ENCODE measurements at regions not wholly inside any gene's neighbourhood (a gene's known extent, or its start where the extent isn't known, plus 50 kb on each side); places are given as distances from the start of the nearest gene placed in this dataset.
A peak's percentile ranks its signal among the peaks of the same experiment; 100 is the strongest.

- Histone ChIP-seq H3K4me3 (ENCODE audit: low read depth in 1 of 3, low read length in 3 of 3) (no peak overlapping the region), H3K27ac (ENCODE audit: low read depth in 1 of 2, low read length in 2 of 2) (no peak overlapping the region), H3K27me3 (ENCODE audit: control insufficient read depth in 4 of 4, insufficient read depth in 4 of 4, low read length in 3 of 4) (no peaks in the 10 kb centered on the region), H3K9ac (ENCODE audit: low read depth in 1 of 2, low read length in 2 of 2) (no peak overlapping the region), H3K4me1 (ENCODE audit: control insufficient read depth in 4 of 4, insufficient read depth in 4 of 4, low read length in 3 of 4) (peaks cover 7 to 51% (median 28%) of the 10 kb centered on the region in 4 donors), H3K36me3 (ENCODE audit: control insufficient read depth in 4 of 4, insufficient read depth in 3 of 4, low read depth in 1 of 4, low read length in 3 of 4) (no peaks in the 10 kb centered on the region), H3K9me3 (ENCODE audit: control insufficient read depth in 4 of 4, low read length in 3 of 4) (no peaks in the 10 kb centered on the region)
- DNase-seq (ENCODE audit: low spot score): no peak
- TF ChIP-seq TAF1 (conservative IDR thresholded peaks at IDR 0.05) (no peak), NR2F2 (IDR thresholded peaks at IDR 0.05) (no peak), FOXA2 (IDR thresholded peaks at IDR 0.05) (no peak), ATF3 (IDR thresholded peaks at IDR 0.05) (no peak), RAD21 (IDR thresholded peaks at IDR 0.05) (no peak), REST (IDR thresholded peaks at IDR 0.05) (no peak), HNF4G (IDR thresholded peaks at IDR 0.05) (no peak), GABPA (IDR thresholded peaks at IDR 0.05 in 1 of 2, conservative IDR thresholded peaks at IDR 0.05 in 1 of 2) (no peak), CTCF (IDR thresholded peaks at IDR 0.05; ENCODE audit: low read depth, low read length, missing input control) (no peak), RXRA (IDR thresholded peaks at IDR 0.05) (no peak), MAX (IDR thresholded peaks at IDR 0.05) (no peak), EGR1 (IDR thresholded peaks at IDR 0.05; ENCODE audit: low read depth in 2 of 2) (no peak), HNF4A (conservative IDR thresholded peaks at IDR 0.05) (no peak), ZBTB33 (IDR thresholded peaks at IDR 0.05) (no peak)
- 87% methylated on average over 3 of the region's 3 CpGs for WGBS
Observed at GRCh38 chr3:124597273-124597672, 133.0 kb upstream of the UMPS start.

- WGBS: 68% methylated on average over 3 of the region's 3 CpGs
- H3K4me1 ChIP-seq (ENCODE audit: control insufficient read depth in 4 of 4, insufficient read depth in 4 of 4, low read length in 3 of 4): peaks cover 7 to 48% (median 24%) of the 10 kb centered on the region in 4 donors
- H3K9me3 ChIP-seq (ENCODE audit: control insufficient read depth in 4 of 4, low read length in 3 of 4): no peaks in the 10 kb centered on the region
- peak; percentile 27 for TF ChIP-seq FOXA1 (IDR thresholded peaks at IDR 0.05)
- TF ChIP-seq ZBTB33 (IDR thresholded peaks at IDR 0.05): peak; percentile 33
- peak; percentile 81 to 87 for TF ChIP-seq HNF4A (conservative IDR thresholded peaks at IDR 0.05)
- TF ChIP-seq SP1 (IDR thresholded peaks at IDR 0.05): peak; percentile 65
- TF ChIP-seq CTCF (IDR thresholded peaks at IDR 0.05; ENCODE audit: low read depth, low read length, missing input control): no peak
- no peak for TF ChIP-seq ATF3 (IDR thresholded peaks at IDR 0.05)
- TF ChIP-seq JUND (IDR thresholded peaks at IDR 0.05): no peak
- TF ChIP-seq YY1 (IDR thresholded peaks at IDR 0.05): no peak
- TF ChIP-seq RAD21 (IDR thresholded peaks at IDR 0.05): peak; percentile 8 to 47
- peak; percentile 15 for TF ChIP-seq MAX (IDR thresholded peaks at IDR 0.05)
- TF ChIP-seq EGR1 (IDR thresholded peaks at IDR 0.05; ENCODE audit: low read depth in 2 of 2): no peak
- TF ChIP-seq HNF4G (IDR thresholded peaks at IDR 0.05): peak; percentile 54
- TF ChIP-seq TAF1 (conservative IDR thresholded peaks at IDR 0.05): no peak
- peak; percentile 15 for TF ChIP-seq FOXA2 (IDR thresholded peaks at IDR 0.05)
- no peak for TF ChIP-seq GABPA (IDR thresholded peaks at IDR 0.05 in 1 of 2, conservative IDR thresholded peaks at IDR 0.05 in 1 of 2)
- TF ChIP-seq RXRA (IDR thresholded peaks at IDR 0.05): peak in 1 of 2 donors; percentile 54
Observed at GRCh38 chr3:124597979-124598378, 132.3 kb upstream of the UMPS start.

More at GRCh38 chr3:124597979-124598378, 132.3 kb upstream of the UMPS start:
- no peak for DNase-seq (ENCODE audit: low spot score)
- Histone ChIP-seq H3K4me3 (ENCODE audit: low read depth in 1 of 3, low read length in 3 of 3) (no peak overlapping the region), H3K9ac (ENCODE audit: low read depth in 1 of 2, low read length in 2 of 2) (no peak overlapping the region), H3K27me3 (ENCODE audit: control insufficient read depth in 4 of 4, insufficient read depth in 4 of 4, low read length in 3 of 4) (no peaks in the 10 kb centered on the region), H3K27ac (ENCODE audit: low read depth in 1 of 2, low read length in 2 of 2) (peak overlapping the region; percentile 9 to 43), H3K36me3 (ENCODE audit: control insufficient read depth in 4 of 4, insufficient read depth in 3 of 4, low read depth in 1 of 4, low read length in 3 of 4) (no peaks in the 10 kb centered on the region)

Data from liver (tissue), 8 donors.